Liver (tissue), 7 donors: ENCODE measurements at regions not wholly inside any gene's neighbourhood (a gene's known extent, or its start where the extent isn't known, plus 50 kb on each side); places are given as distances from the start of the nearest gene placed in this dataset.

ENCODE experiments used
- DNase-seq: peaks from one replicate; pipeline ENCODE4 v3.0.0-alpha.2; 2017; ENCODE audit warnings: low spot score
- H3K27ac ChIP-seq, 2 donors: one replicate each; pipeline ENCODE4 v1.7.0; 2013; ENCODE audit warnings: inconsistent platforms in 2 of 2, low read length in 2 of 2, control low read depth in 1 of 2, low read depth in 1 of 2, mild to moderate bottlenecking in 1 of 2
- H3K27me3 ChIP-seq, 4 donors: one replicate each; pipeline versions ENCODE4 v1.6.1 to v1.7.0; 2013; ENCODE audit warnings: low read length in 3 of 4, inconsistent platforms in 1 of 4, mild to moderate bottlenecking in 1 of 4, moderate library complexity in 1 of 4; ENCODE audit not compliant: control insufficient read depth in 4 of 4, insufficient read depth in 4 of 4
- H3K36me3 ChIP-seq, 4 donors: one replicate each; pipeline versions ENCODE4 v1.6.1 to v1.7.0; 2013; ENCODE audit warnings: low read length in 3 of 4, mild to moderate bottlenecking in 3 of 4, low read depth in 1 of 4, moderate library complexity in 1 of 4; ENCODE audit not compliant: control insufficient read depth in 4 of 4, insufficient read depth in 3 of 4
- H3K4me1 ChIP-seq, 4 donors: one replicate each; pipeline versions ENCODE4 v1.6.1 to v1.7.0; 2013; ENCODE audit warnings: low read length in 3 of 4, mild to moderate bottlenecking in 3 of 4, moderate library complexity in 1 of 4; ENCODE audit not compliant: control insufficient read depth in 4 of 4, insufficient read depth in 4 of 4
- H3K4me3 ChIP-seq, 3 donors: one replicate each; pipeline versions ENCODE4 v1.6.1 to v1.7.0; 2013; ENCODE audit warnings: low read length in 3 of 3, control low read depth in 1 of 3, low read depth in 1 of 3, mild to moderate bottlenecking in 1 of 3
- H3K9ac ChIP-seq, 2 donors: one replicate each; pipeline ENCODE4 v1.7.0; 2013; ENCODE audit warnings: low read length in 2 of 2, mild to moderate bottlenecking in 2 of 2, moderate library complexity in 2 of 2, control low read depth in 1 of 2, low read depth in 1 of 2
- H3K9me3 ChIP-seq, 4 donors: one replicate each; pipeline versions ENCODE4 v1.6.1 to v1.7.0; 2013; ENCODE audit warnings: low read length in 3 of 4; ENCODE audit not compliant: control insufficient read depth in 4 of 4
- ATF3 ChIP-seq: IDR thresholded peaks from 2 replicates; pipeline ENCODE4 v1.6.1; 2016; ENCODE audit warnings: antibody characterized with exemption
- EGR1 ChIP-seq, 2 donors: IDR thresholded peaks; 2 replicates each; pipeline ENCODE4 v1.6.1; 2016 to 2018; ENCODE audit warnings: antibody characterized with exemption in 2 of 2, low read depth in 2 of 2
- FOXA1 ChIP-seq: IDR thresholded peaks from 2 replicates; pipeline ENCODE4 v1.6.1; 2016; ENCODE audit warnings: antibody characterized with exemption
- FOXA2 ChIP-seq: IDR thresholded peaks from 2 replicates; pipeline ENCODE4 v1.6.1; 2016; ENCODE audit warnings: antibody characterized with exemption
- HNF4A ChIP-seq, 2 donors: conservative IDR thresholded peaks; 2 replicates each; pipeline ENCODE4 v1.6.1; 2016; ENCODE audit warnings: antibody characterized with exemption in 2 of 2, mild to moderate bottlenecking in 2 of 2
- JUND ChIP-seq, 2 donors: IDR thresholded peaks; 2 replicates each; pipeline ENCODE4 v1.6.1; 2016; ENCODE audit warnings: antibody characterized with exemption in 2 of 2
- RAD21 ChIP-seq, 2 donors: IDR thresholded peaks; 2 replicates each; pipeline ENCODE4 v1.6.1; 2016; ENCODE audit warnings: antibody characterized with exemption in 2 of 2, mild to moderate bottlenecking in 2 of 2
- SP1 ChIP-seq: IDR thresholded peaks from 2 replicates; pipeline ENCODE4 v1.6.1; 2018; ENCODE audit warnings: antibody characterized with exemption, mild to moderate bottlenecking
- YY1 ChIP-seq: IDR thresholded peaks from 2 replicates; pipeline ENCODE4 v1.6.1; 2016; ENCODE audit warnings: antibody characterized with exemption, mild to moderate bottlenecking
- WGBS: extraction: QIAGEN DNeasy Blood & Tissue Kit; methylation state at CpG from one replicate; pipeline ENCODE4 v1.1.7; 2013; 5-methylcytosine and 5-hydroxymethylcytosine counted together
- TF ChIP-seq, protein P1 (sequence below): IDR thresholded peaks from 2 replicates; pipeline ENCODE4 v1.6.1; 2016; ENCODE audit warnings: antibody characterized with exemption
- TF ChIP-seq, protein P2 (sequence below): IDR thresholded peaks from 2 replicates; pipeline ENCODE4 v1.6.1; 2016; ENCODE audit warnings: antibody characterized with exemption
- TF ChIP-seq, protein P3 (sequence below): IDR thresholded peaks from 2 replicates; pipeline ENCODE4 v1.6.1; 2016; ENCODE audit warnings: antibody characterized with exemption, mild to moderate bottlenecking
- donor health status: healthy.
- donor health status: healthy.
- donor health status: healthy.
- donor health status: healthy.

DNA sequence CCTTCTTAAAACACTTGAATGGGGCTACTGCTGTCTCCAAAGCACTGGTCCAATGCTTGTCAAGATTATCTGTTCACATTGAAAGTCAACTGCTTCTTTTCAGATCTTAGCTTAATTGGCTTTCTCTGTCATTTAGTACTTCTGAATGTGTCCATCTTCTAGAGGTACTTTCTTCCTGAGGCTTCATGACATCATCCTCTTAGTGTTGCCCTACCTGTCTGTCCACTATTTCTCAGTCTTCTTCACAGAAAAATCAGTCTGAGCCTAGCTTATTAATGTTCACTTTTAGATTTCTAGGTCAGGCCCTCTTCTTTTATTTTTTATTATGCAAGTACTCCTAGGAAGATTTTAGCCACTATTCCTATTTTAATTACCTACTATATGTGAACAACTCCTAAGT is 899.9 kb downstream of the DTWD2 start:
- Histone ChIP-seq H3K4me1 (no peaks in the 10 kb centered on the region), H3K9ac (no peak overlapping the region), H3K36me3 (no peaks in the 10 kb centered on the region), H3K9me3 (no peaks in the 10 kb centered on the region), H3K4me3 (no peak overlapping the region), H3K27ac (no peak overlapping the region), H3K27me3 (no peaks in the 10 kb centered on the region)
- DNase-seq, result no peak
- TF ChIP-seq, protein P1, sequence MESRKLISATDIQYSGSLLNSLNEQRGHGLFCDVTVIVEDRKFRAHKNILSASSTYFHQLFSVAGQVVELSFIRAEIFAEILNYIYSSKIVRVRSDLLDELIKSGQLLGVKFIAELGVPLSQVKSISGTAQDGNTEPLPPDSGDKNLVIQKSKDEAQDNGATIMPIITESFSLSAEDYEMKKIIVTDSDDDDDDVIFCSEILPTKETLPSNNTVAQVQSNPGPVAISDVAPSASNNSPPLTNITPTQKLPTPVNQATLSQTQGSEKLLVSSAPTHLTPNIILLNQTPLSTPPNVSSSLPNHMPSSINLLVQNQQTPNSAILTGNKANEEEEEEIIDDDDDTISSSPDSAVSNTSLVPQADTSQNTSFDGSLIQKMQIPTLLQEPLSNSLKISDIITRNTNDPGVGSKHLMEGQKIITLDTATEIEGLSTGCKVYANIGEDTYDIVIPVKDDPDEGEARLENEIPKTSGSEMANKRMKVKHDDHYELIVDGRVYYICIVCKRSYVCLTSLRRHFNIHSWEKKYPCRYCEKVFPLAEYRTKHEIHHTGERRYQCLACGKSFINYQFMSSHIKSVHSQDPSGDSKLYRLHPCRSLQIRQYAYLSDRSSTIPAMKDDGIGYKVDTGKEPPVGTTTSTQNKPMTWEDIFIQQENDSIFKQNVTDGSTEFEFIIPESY, result no peak
- TF ChIP-seq FOXA1, result no peak

DNA sequence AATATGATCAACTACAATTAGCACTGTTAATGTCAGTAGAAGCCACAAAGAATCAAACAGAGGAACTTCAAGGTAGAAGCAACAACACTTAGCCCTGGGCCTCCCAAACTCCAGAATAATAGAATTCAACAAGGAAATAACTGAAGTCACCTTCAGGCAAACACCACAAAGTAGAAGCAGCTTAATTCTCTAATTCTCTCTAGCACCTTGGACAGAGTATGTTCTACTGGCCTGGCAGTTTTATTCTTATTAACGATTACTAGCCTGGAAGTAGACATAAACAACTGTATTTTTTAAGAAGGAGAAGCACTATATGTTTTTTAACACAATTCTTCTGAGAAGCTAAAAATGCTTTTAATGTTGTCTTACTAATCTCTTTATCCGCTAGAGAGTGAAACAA is 911.9 kb downstream of the DTWD2 start:
- Histone ChIP-seq H3K27ac (no peak overlapping the region), H3K9ac (no peak overlapping the region), H3K36me3 (no peaks in the 10 kb centered on the region), H3K4me3 (no peak overlapping the region), H3K27me3 (peaks cover 0 to 4% (median 0%) of the 10 kb centered on the region in 4 donors), H3K9me3 (no peaks in the 10 kb centered on the region), H3K4me1 (no peaks in the 10 kb centered on the region)
- WGBS, result 57% methylated on average over 2 of the region's 2 CpGs
- DNase-seq, result no peak
- TF ChIP-seq HNF4A (conservative IDR thresholded peaks at IDR 0.05), result no peak
- no peak for TF ChIP-seq FOXA1
- TF ChIP-seq EGR1 (IDR thresholded peaks at IDR 0.05; ENCODE audit: low read depth in 2 of 2), result no peak
- no peak for TF ChIP-seq YY1
- TF ChIP-seq, protein P2, sequence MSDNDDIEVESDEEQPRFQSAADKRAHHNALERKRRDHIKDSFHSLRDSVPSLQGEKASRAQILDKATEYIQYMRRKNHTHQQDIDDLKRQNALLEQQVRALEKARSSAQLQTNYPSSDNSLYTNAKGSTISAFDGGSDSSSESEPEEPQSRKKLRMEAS, result no peak
- TF ChIP-seq SP1, result no peak
- TF ChIP-seq ATF3, result no peak
- TF ChIP-seq RAD21 (IDR thresholded peaks at IDR 0.05), result no peak
- TF ChIP-seq, protein P1, result no peak
- no peak for TF ChIP-seq JUND (IDR thresholded peaks at IDR 0.05)
- TF ChIP-seq, protein P3, sequence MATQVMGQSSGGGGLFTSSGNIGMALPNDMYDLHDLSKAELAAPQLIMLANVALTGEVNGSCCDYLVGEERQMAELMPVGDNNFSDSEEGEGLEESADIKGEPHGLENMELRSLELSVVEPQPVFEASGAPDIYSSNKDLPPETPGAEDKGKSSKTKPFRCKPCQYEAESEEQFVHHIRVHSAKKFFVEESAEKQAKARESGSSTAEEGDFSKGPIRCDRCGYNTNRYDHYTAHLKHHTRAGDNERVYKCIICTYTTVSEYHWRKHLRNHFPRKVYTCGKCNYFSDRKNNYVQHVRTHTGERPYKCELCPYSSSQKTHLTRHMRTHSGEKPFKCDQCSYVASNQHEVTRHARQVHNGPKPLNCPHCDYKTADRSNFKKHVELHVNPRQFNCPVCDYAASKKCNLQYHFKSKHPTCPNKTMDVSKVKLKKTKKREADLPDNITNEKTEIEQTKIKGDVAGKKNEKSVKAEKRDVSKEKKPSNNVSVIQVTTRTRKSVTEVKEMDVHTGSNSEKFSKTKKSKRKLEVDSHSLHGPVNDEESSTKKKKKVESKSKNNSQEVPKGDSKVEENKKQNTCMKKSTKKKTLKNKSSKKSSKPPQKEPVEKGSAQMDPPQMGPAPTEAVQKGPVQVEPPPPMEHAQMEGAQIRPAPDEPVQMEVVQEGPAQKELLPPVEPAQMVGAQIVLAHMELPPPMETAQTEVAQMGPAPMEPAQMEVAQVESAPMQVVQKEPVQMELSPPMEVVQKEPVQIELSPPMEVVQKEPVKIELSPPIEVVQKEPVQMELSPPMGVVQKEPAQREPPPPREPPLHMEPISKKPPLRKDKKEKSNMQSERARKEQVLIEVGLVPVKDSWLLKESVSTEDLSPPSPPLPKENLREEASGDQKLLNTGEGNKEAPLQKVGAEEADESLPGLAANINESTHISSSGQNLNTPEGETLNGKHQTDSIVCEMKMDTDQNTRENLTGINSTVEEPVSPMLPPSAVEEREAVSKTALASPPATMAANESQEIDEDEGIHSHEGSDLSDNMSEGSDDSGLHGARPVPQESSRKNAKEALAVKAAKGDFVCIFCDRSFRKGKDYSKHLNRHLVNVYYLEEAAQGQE, result no peak
- TF ChIP-seq FOXA2, result no peak
